Activated naive CD4-positive, alpha-beta T cell treated with anti-CD3 and anti-CD28 coated beads, Interleukin-2, amount 50 U/mL, for 72 hours (primary cell): ENCODE measurements at regions not wholly inside any gene's neighbourhood (a gene's known extent, or its start where the extent isn't known, plus 50 kb on each side); places are given as distances from the start of the nearest gene placed in this dataset.

Source experiments
- ATAC-seq, 2 donors: fragments of 150-1000 bp; cut with Tn5 transposase; 2 replicates each; pipeline ENCODE4 v1.10.0; 2021; ENCODE audit warnings: mild to moderate bottlenecking in 2 of 2, moderate library complexity in 2 of 2
- DNase-seq, 2 donors: peaks; one replicate each; pipeline ENCODE4 v3.0.0; 2021 to 2022; ENCODE audit warnings: low spot score in 2 of 2
- H3K27ac Mint-ChIP-seq, 2 donors: one replicate each; pipeline ENCODE4 v1.8.0; 2022; ENCODE audit warnings: mild to moderate bottlenecking in 2 of 2, mixed read lengths in 2 of 2
- H3K36me3 Mint-ChIP-seq, 2 donors: one replicate each; pipeline ENCODE4 v1.8.0; 2022; ENCODE audit warnings: mixed read lengths in 2 of 2
- H3K9me3 Mint-ChIP-seq, 2 donors: one replicate each; pipeline ENCODE4 v1.8.0; 2022; ENCODE audit warnings: mixed read lengths in 2 of 2

GRCh38 chr18:48488388-48488850 is 50.4 kb upstream of the CTIF start:
- no peaks in the 10 kb centered on the region for H3K36me3 Mint-ChIP-seq
- no peak for ATAC-seq
- no peak overlapping the region for H3K27ac Mint-ChIP-seq
- H3K9me3 Mint-ChIP-seq: no peaks in the 10 kb centered on the region
- DNase-seq: no peak

GRCh38 chr18:48486754-48487153 is 52.1 kb upstream of the CTIF start:
- no peaks in the 10 kb centered on the region for H3K9me3 Mint-ChIP-seq
- no peak overlapping the region for H3K27ac Mint-ChIP-seq
- DNase-seq (no peak), ATAC-seq (no peak)
- H3K36me3 Mint-ChIP-seq: no peaks in the 10 kb centered on the region

- no peaks in the 10 kb centered on the region for H3K36me3 Mint-ChIP-seq
- DNase-seq: no peak
- H3K9me3 Mint-ChIP-seq: no peaks in the 10 kb centered on the region
- no peak overlapping the region for H3K27ac Mint-ChIP-seq
- ATAC-seq: no peak
Measured at GRCh38 chr18:48485828-48486405, 52.9 kb upstream of the CTIF start.

GRCh38 chr18:48481092-48481491 is 57.7 kb upstream of the CTIF start:
- Mint-ChIP-seq H3K36me3 (no peaks in the 10 kb centered on the region), H3K27ac (no peak overlapping the region), H3K9me3 (no peaks in the 10 kb centered on the region)
- ATAC-seq: no peak
- no peak for DNase-seq

- Mint-ChIP-seq H3K27ac (no peak overlapping the region), H3K9me3 (no peaks in the 10 kb centered on the region), H3K36me3 (no peaks in the 10 kb centered on the region)
- ATAC-seq (no peak), DNase-seq (no peak)
Measured at GRCh38 chr18:48479531-48479930, 59.3 kb upstream of the CTIF start.

- Mint-ChIP-seq H3K36me3 (peaks cover 0 to 5% of the 10 kb centered on the region in 2 donors), H3K27ac (no peak overlapping the region), H3K9me3 (peaks cover under 1 to 1% of the 10 kb centered on the region in 2 donors)
- ATAC-seq (no peak), DNase-seq (no peak)
Measured at GRCh38 chr18:48477348-48477747, 61.5 kb upstream of the CTIF start.

- ATAC-seq: no peak
- H3K9me3 Mint-ChIP-seq: peaks cover 5% of the 10 kb centered on the region in 2 donors
- DNase-seq: no peak
- no peak overlapping the region for H3K27ac Mint-ChIP-seq
- H3K36me3 Mint-ChIP-seq: peaks cover 0 to 9% of the 10 kb centered on the region in 2 donors
Measured at GRCh38 chr18:48476550-48476917, 62.3 kb upstream of the CTIF start.

- H3K36me3 Mint-ChIP-seq: peaks cover 0 to 9% of the 10 kb centered on the region in 2 donors
Measured at GRCh38 chr18:48475635-48476549, 62.9 kb upstream of the CTIF start.

GRCh38 chr18:48473816-48474215 is 64.6 kb upstream of the ZBTB7C start:
- Mint-ChIP-seq H3K27ac (no peak overlapping the region), H3K36me3 (peaks cover 0 to 9% of the 10 kb centered on the region in 2 donors), H3K9me3 (peaks cover 5% of the 10 kb centered on the region in 2 donors)
- ATAC-seq: no peak
- DNase-seq: no peak

More at GRCh38 chr18:48475635-48476549, 62.9 kb upstream of the CTIF start:
- peak; percentile 33 to 75 for ATAC-seq
- Mint-ChIP-seq H3K9me3 (peaks cover 5% of the 10 kb centered on the region in 2 donors), H3K27ac (no peak overlapping the region)
- DNase-seq: peak in 1 of 2 donors; percentile 30

- peaks cover 5% of the 10 kb centered on the region in 2 donors for H3K9me3 Mint-ChIP-seq
Measured at GRCh38 chr18:48472610-48473009, 63.4 kb upstream of the ZBTB7C start.

GRCh38 chr18:48470484-48471180 is 61.4 kb upstream of the ZBTB7C start:
- H3K27ac Mint-ChIP-seq: no peak overlapping the region
- ATAC-seq: no peak
- peaks cover 5% of the 10 kb centered on the region in 2 donors for H3K9me3 Mint-ChIP-seq
- DNase-seq: no peak
- H3K36me3 Mint-ChIP-seq: peaks cover 0 to 9% of the 10 kb centered on the region in 2 donors

More at GRCh38 chr18:48472610-48473009, 63.4 kb upstream of the ZBTB7C start:
- DNase-seq (no peak), ATAC-seq (peak in 1 of 2 donors; percentile 64)
- no peak overlapping the region for H3K27ac Mint-ChIP-seq
- peaks cover 0 to 9% of the 10 kb centered on the region in 2 donors for H3K36me3 Mint-ChIP-seq

- DNase-seq (no peak), ATAC-seq (no peak)
- Mint-ChIP-seq H3K36me3 (peaks cover 0 to 9% of the 10 kb centered on the region in 2 donors), H3K27ac (no peak overlapping the region), H3K9me3 (peaks cover 5% of the 10 kb centered on the region in 2 donors)
Measured at GRCh38 chr18:48468151-48468550, 59.0 kb upstream of the ZBTB7C start.

- peaks cover 3% of the 10 kb centered on the region in 2 donors for H3K9me3 Mint-ChIP-seq
- ATAC-seq (no peak), DNase-seq (no peak)
- peaks cover 0 to 3% of the 10 kb centered on the region in 2 donors for H3K36me3 Mint-ChIP-seq
- H3K27ac Mint-ChIP-seq: no peak overlapping the region
Measured at GRCh38 chr18:48467231-48467630, 58.0 kb upstream of the ZBTB7C start.

GRCh38 chr18:48462510-48462909 is 53.3 kb upstream of the ZBTB7C start:
- ATAC-seq (no peak), DNase-seq (no peak)
- no peak overlapping the region for H3K27ac Mint-ChIP-seq
- H3K36me3 Mint-ChIP-seq: no peaks in the 10 kb centered on the region
- no peaks in the 10 kb centered on the region for H3K9me3 Mint-ChIP-seq

GRCh38 chr18:48460929-48461583 is 51.9 kb upstream of the ZBTB7C start:
- DNase-seq (no peak), ATAC-seq (no peak)
- Mint-ChIP-seq H3K9me3 (no peaks in the 10 kb centered on the region), H3K36me3 (no peaks in the 10 kb centered on the region), H3K27ac (no peak overlapping the region)

GRCh38 chr18:48459465-48459864 is 50.3 kb upstream of the ZBTB7C start:
- Mint-ChIP-seq H3K9me3 (no peaks in the 10 kb centered on the region), H3K27ac (no peak overlapping the region), H3K36me3 (no peaks in the 10 kb centered on the region)
- no peak for DNase-seq
- no peak for ATAC-seq
